22Rv1 (cell line): ENCODE measurements at regions not wholly inside any gene's neighbourhood (a gene's known extent, or its start where the extent isn't known, plus 50 kb on each side); places are given as distances from the start of the nearest gene placed in this dataset.

Experiments used
- H3K27ac ChIP-seq: fragments of 450-650 bp; 2 replicates; pipeline ENCODE4 v1.5.1; 2017
- CTCF ChIP-seq: fragments of 450-650 bp; IDR thresholded peaks from 2 replicates; pipeline ENCODE4 v1.5.1; 2017; ENCODE audit warnings: mild to moderate bottlenecking
- ZFX ChIP-seq: fragments of 450-650 bp; IDR thresholded peaks from 2 replicates; pipeline ENCODE4 v1.6.1; 2017; ENCODE audit warnings: antibody characterized with exemption, borderline replicate concordance

DNA sequence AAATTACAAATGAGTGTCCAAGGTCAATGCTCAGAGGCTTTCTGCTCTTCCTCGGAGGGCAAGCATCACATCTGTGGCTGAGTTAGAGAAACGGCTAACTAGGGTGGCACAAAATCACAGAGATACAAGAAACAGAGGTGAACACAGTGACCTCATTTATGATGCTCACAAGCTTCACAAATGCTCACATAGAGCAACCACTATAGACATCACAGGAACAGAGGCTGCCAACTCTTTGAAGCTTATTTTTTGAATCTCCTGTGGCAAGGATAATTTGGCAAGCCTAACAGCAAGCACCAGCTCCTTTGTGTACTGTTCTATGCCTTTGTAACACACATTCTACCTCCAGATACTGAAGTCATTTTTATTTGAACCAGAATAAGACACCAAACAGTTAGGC lies 416.5 kb upstream of the DDI1 start:
- no peak for TF ChIP-seq CTCF
- no peak for TF ChIP-seq ZFX
- no peak overlapping the region for H3K27ac ChIP-seq

DNA sequence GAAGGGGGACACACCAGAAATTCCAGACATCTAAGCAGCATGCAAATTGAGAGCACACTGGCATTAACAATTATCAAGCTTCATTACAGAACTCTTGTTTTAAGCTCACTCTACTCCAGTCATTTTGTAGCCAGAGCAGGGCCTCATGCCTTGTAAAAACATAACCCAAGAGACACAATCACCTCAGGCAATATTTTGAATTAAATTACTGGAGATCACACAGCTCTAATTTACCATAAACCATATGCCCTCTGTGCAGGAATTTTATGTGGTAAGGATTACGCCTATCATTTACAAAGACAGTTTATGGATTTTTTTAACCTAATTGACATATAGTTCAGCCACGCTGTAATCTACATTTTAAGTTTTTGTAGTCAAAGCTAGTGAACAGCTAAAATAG lies 414.1 kb upstream of the DDI1 start:
- TF ChIP-seq CTCF, result no peak
- TF ChIP-seq ZFX, result no peak
- no peak overlapping the region for H3K27ac ChIP-seq

DNA sequence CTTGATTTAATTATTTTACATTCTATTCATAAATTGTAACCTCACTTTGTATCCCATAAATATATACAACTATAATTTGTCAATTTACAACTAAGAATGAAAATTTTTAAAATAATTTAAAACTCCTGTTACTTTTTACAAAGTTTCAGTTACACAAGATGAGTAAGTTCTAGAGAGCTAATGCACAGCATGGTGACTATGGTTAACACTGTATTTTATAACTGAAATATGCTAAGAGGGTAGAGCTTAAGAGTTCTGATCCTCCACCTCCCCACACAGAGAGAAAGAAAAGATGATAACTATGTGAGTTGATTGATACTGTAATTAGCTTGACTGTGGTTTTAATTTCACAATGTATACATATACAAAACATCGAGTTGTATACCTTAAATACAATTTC lies 412.5 kb upstream of the DDI1 start:
- H3K27ac ChIP-seq, result no peak overlapping the region

GRCh38 chr11:103624708-103625623 lies 411.5 kb upstream of the DDI1 start:
- no peak overlapping the region for H3K27ac ChIP-seq

More for the DNA sequence above, 412.5 kb upstream of the DDI1 start:
- no peak for TF ChIP-seq CTCF

DNA sequence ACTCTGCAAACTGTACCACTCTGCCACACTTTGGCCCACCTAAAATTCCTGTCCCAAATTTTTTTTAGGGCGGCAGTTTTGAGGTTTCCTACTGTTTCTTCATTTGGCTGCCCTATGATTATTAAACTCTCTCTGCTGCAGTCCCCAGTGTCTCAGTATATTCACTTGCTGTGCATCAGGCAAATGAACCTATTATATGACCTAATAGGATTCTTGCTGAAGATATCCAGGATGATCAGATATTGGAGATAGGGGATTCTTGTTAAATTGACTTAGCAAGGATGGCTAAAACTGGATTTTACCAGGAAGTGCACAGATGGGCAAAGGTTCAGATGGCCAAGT lies 410.8 kb upstream of the DDI1 start:
- no peak for TF ChIP-seq ZFX
- TF ChIP-seq CTCF, result no peak
- no peak overlapping the region for H3K27ac ChIP-seq

More at GRCh38 chr11:103624708-103625623, 411.5 kb upstream of the DDI1 start:
- TF ChIP-seq CTCF, result no peak
- TF ChIP-seq ZFX, result no peak

DNA sequence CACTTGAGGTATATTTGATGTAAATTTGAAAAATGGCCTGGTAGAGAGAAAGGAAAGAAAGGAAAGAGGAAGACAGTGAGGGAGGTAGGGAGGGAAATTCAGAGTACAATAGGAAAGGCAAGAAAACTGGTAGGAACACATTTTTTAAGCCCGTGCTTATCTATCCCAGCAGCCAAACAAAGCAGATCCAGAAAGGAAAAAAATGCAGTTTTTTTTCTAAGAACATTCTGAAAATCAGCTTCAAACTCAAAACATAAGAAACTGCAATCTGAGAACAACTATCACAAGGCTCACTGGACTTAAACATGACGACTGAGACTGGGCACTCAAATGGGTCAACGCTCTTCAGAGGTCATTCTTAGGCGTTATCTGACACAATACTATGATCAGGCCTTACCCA lies 408.3 kb upstream of the DDI1 start:
- TF ChIP-seq CTCF, result no peak
- H3K27ac ChIP-seq, result no peak overlapping the region

GRCh38 chr11:103631841-103632240 lies 404.6 kb upstream of the DDI1 start:
- H3K27ac ChIP-seq, result no peak overlapping the region
- TF ChIP-seq CTCF (no peak), ZFX (no peak)
